Liver (tissue), 8 donors: ENCODE measurements at regions not wholly inside any gene's neighbourhood (a gene's known extent, or its start where the extent isn't known, plus 50 kb on each side); places are given as distances from the start of the nearest gene placed in this dataset.
"Not testable (repeated sequence)": the region's sequence is repeated elsewhere in the genome, so short reads cannot be mapped to it uniquely, and the experiment has no call there.

Experiments used
- DNase-seq: peaks from one replicate; pipeline ENCODE4 v3.0.0-alpha.2; 2017; ENCODE audit warnings: low spot score
- H3K27ac ChIP-seq, 2 donors: one replicate each; pipeline ENCODE4 v1.7.0; 2013; ENCODE audit warnings: inconsistent platforms in 2 of 2, low read length in 2 of 2, control low read depth in 1 of 2, low read depth in 1 of 2, mild to moderate bottlenecking in 1 of 2
- H3K27me3 ChIP-seq, 4 donors: one replicate each; pipeline versions ENCODE4 v1.6.1 to v1.7.0; 2013; ENCODE audit warnings: low read length in 3 of 4, inconsistent platforms in 1 of 4, mild to moderate bottlenecking in 1 of 4, moderate library complexity in 1 of 4; ENCODE audit not compliant: control insufficient read depth in 4 of 4, insufficient read depth in 4 of 4
- H3K36me3 ChIP-seq, 4 donors: one replicate each; pipeline versions ENCODE4 v1.6.1 to v1.7.0; 2013; ENCODE audit warnings: low read length in 3 of 4, mild to moderate bottlenecking in 3 of 4, low read depth in 1 of 4, moderate library complexity in 1 of 4; ENCODE audit not compliant: control insufficient read depth in 4 of 4, insufficient read depth in 3 of 4
- H3K4me1 ChIP-seq, 4 donors: one replicate each; pipeline versions ENCODE4 v1.6.1 to v1.7.0; 2013; ENCODE audit warnings: low read length in 3 of 4, mild to moderate bottlenecking in 3 of 4, moderate library complexity in 1 of 4; ENCODE audit not compliant: control insufficient read depth in 4 of 4, insufficient read depth in 4 of 4
- H3K4me3 ChIP-seq, 3 donors: one replicate each; pipeline versions ENCODE4 v1.6.1 to v1.7.0; 2013; ENCODE audit warnings: low read length in 3 of 3, control low read depth in 1 of 3, low read depth in 1 of 3, mild to moderate bottlenecking in 1 of 3
- H3K9ac ChIP-seq, 2 donors: one replicate each; pipeline ENCODE4 v1.7.0; 2013; ENCODE audit warnings: low read length in 2 of 2, mild to moderate bottlenecking in 2 of 2, moderate library complexity in 2 of 2, control low read depth in 1 of 2, low read depth in 1 of 2
- H3K9me3 ChIP-seq, 4 donors: one replicate each; pipeline versions ENCODE4 v1.6.1 to v1.7.0; 2013; ENCODE audit warnings: low read length in 3 of 4; ENCODE audit not compliant: control insufficient read depth in 4 of 4
- ATF3 ChIP-seq: IDR thresholded peaks from 2 replicates; pipeline ENCODE4 v1.6.1; 2016; ENCODE audit warnings: antibody characterized with exemption
- CTCF ChIP-seq: fragments of 150-350 bp; IDR thresholded peaks from 2 replicates; pipeline ENCODE4 v1.5.1; 2017; ENCODE audit warnings: improper control_type of control experiment, low read depth, low read length; ENCODE audit not compliant: missing input control
- EGR1 ChIP-seq, 2 donors: IDR thresholded peaks; 2 replicates each; pipeline ENCODE4 v1.6.1; 2016 to 2018; ENCODE audit warnings: antibody characterized with exemption in 2 of 2, low read depth in 2 of 2
- FOXA1 ChIP-seq: IDR thresholded peaks from 2 replicates; pipeline ENCODE4 v1.6.1; 2016; ENCODE audit warnings: antibody characterized with exemption
- FOXA2 ChIP-seq: IDR thresholded peaks from 2 replicates; pipeline ENCODE4 v1.6.1; 2016; ENCODE audit warnings: antibody characterized with exemption
- GABPA ChIP-seq, 2 donors: IDR thresholded peaks in 1 of 2; conservative IDR thresholded peaks in 1 of 2; 2 replicates each; pipeline ENCODE4 v1.6.1; 2016; ENCODE audit warnings: antibody characterized with exemption in 2 of 2, mild to moderate bottlenecking in 1 of 2, moderate library complexity in 1 of 2
- HNF4A ChIP-seq, 2 donors: conservative IDR thresholded peaks; 2 replicates each; pipeline ENCODE4 v1.6.1; 2016; ENCODE audit warnings: antibody characterized with exemption in 2 of 2, mild to moderate bottlenecking in 2 of 2
- HNF4G ChIP-seq: IDR thresholded peaks from 2 replicates; pipeline ENCODE4 v1.6.1; 2016; ENCODE audit warnings: antibody characterized with exemption
- JUND ChIP-seq, 2 donors: IDR thresholded peaks; 2 replicates each; pipeline ENCODE4 v1.6.1; 2016; ENCODE audit warnings: antibody characterized with exemption in 2 of 2
- MAX ChIP-seq: IDR thresholded peaks from 2 replicates; pipeline ENCODE4 v1.6.1; 2016; ENCODE audit warnings: antibody characterized with exemption
- NR2F2 ChIP-seq: IDR thresholded peaks from 2 replicates; pipeline ENCODE4 v1.6.1; 2016; ENCODE audit warnings: antibody characterized with exemption
- RAD21 ChIP-seq, 2 donors: IDR thresholded peaks; 2 replicates each; pipeline ENCODE4 v1.6.1; 2016; ENCODE audit warnings: antibody characterized with exemption in 2 of 2, mild to moderate bottlenecking in 2 of 2
- REST ChIP-seq: IDR thresholded peaks from 2 replicates; pipeline ENCODE4 v1.6.1; 2016; ENCODE audit warnings: antibody characterized with exemption, mild to moderate bottlenecking
- RXRA ChIP-seq, 2 donors: IDR thresholded peaks; 2 replicates each; pipeline ENCODE4 v1.6.1; 2017 to 2018; ENCODE audit warnings: antibody characterized with exemption in 2 of 2, mild to moderate bottlenecking in 1 of 2
- SP1 ChIP-seq: IDR thresholded peaks from 2 replicates; pipeline ENCODE4 v1.6.1; 2018; ENCODE audit warnings: antibody characterized with exemption, mild to moderate bottlenecking
- TAF1 ChIP-seq: conservative IDR thresholded peaks from 2 replicates; pipeline ENCODE4 v1.6.1; 2016; ENCODE audit warnings: antibody characterized with exemption, mild to moderate bottlenecking
- YY1 ChIP-seq: IDR thresholded peaks from 2 replicates; pipeline ENCODE4 v1.6.1; 2016; ENCODE audit warnings: antibody characterized with exemption, mild to moderate bottlenecking
- ZBTB33 ChIP-seq: IDR thresholded peaks from 2 replicates; pipeline ENCODE4 v1.6.1; 2016; ENCODE audit warnings: antibody characterized with exemption
- WGBS: extraction: QIAGEN DNeasy Blood & Tissue Kit; methylation state at CpG from one replicate; pipeline ENCODE4 v1.1.7; 2013; 5-methylcytosine and 5-hydroxymethylcytosine counted together
- donor health status: healthy.
- donor health status: healthy.
- donor health status: healthy.
- donor health status: healthy.
- donor health status: healthy.

- no peak for DNase-seq
- Histone ChIP-seq H3K27me3 (no peaks in the 10 kb centered on the region), H3K27ac (no peak overlapping the region), H3K9me3 (no peaks in the 10 kb centered on the region), H3K9ac (no peak overlapping the region), H3K4me1 (no peaks in the 10 kb centered on the region), H3K36me3 (no peaks in the 10 kb centered on the region), H3K4me3 (no peak overlapping the region)
- TF ChIP-seq SP1 (no peak), YY1 (no peak)
- 42% methylated on average over 1 of the region's 1 CpG for WGBS
These were observed 236.1 kb upstream of the EDNRA start for GRCh38 chr4:147244786-147245185.

GRCh38 chr4:147246096-147246495 lies 234.8 kb upstream of the EDNRA start:
- 90% methylated on average over 1 of the region's 1 CpG for WGBS
- Histone ChIP-seq H3K27me3 (no peaks in the 10 kb centered on the region), H3K27ac (no peak overlapping the region), H3K36me3 (no peaks in the 10 kb centered on the region), H3K9ac (no peak overlapping the region), H3K4me3 (no peak overlapping the region), H3K9me3 (no peaks in the 10 kb centered on the region), H3K4me1 (peaks cover 0 to 1% (median 0%) of the 10 kb centered on the region in 4 donors)
- no peak for DNase-seq
- TF ChIP-seq TAF1 (no peak), GABPA (IDR thresholded peaks at IDR 0.05 in 1 of 2, conservative IDR thresholded peaks at IDR 0.05 in 1 of 2) (no peak), EGR1 (IDR thresholded peaks at IDR 0.05; ENCODE audit: low read depth in 2 of 2) (no peak), HNF4A (conservative IDR thresholded peaks at IDR 0.05) (no peak), RXRA (IDR thresholded peaks at IDR 0.05) (no peak), RAD21 (IDR thresholded peaks at IDR 0.05) (no peak), NR2F2 (no peak), CTCF (no peak), REST (no peak), FOXA1 (no peak), MAX (no peak), FOXA2 (no peak), ZBTB33 (no peak), JUND (IDR thresholded peaks at IDR 0.05) (no peak), HNF4G (no peak), SP1 (no peak), ATF3 (no peak), YY1 (no peak)

GRCh38 chr4:147246528-147246927 lies 234.4 kb upstream of the EDNRA start:
- H3K27ac ChIP-seq, H3K9ac ChIP-seq, H3K4me3 ChIP-seq, H3K4me1 ChIP-seq, H3K9me3 ChIP-seq, DNase-seq, H3K36me3 ChIP-seq, H3K27me3 ChIP-seq: not testable (repeated sequence)
- WGBS, result 81% methylated on average over 2 of the region's 2 CpGs
